Endothelial cell (in vitro differentiated cells): ENCODE measurements at regions not wholly inside any gene's neighbourhood (a gene's known extent, or its start where the extent isn't known, plus 50 kb on each side); places are given as distances from the start of the nearest gene placed in this dataset.

Experiments used
- DNase-seq: peaks from one replicate; pipeline ENCODE4 v3.0.0; 2021; ENCODE audit warnings: low spot score
- H3K27ac Mint-ChIP-seq: one replicate; pipeline ENCODE4 v1.8.0; 2021; ENCODE audit warnings: mixed read lengths, inconsistent platforms; ENCODE audit not compliant: unreplicated experiment
- H3K27me3 Mint-ChIP-seq: one replicate; pipeline ENCODE4 v1.8.0; 2021; ENCODE audit warnings: mild to moderate bottlenecking, moderate library complexity, mixed read lengths, inconsistent platforms; ENCODE audit not compliant: unreplicated experiment
- H3K36me3 Mint-ChIP-seq: one replicate; pipeline ENCODE4 v1.8.0; 2021; ENCODE audit warnings: mild to moderate bottlenecking, low read depth, mixed read lengths, inconsistent platforms; ENCODE audit not compliant: unreplicated experiment
- H3K4me1 Mint-ChIP-seq: one replicate; pipeline ENCODE4 v1.8.0; 2021; ENCODE audit warnings: mild to moderate bottlenecking, mixed read lengths, inconsistent platforms; ENCODE audit not compliant: unreplicated experiment
- H3K4me3 Mint-ChIP-seq: one replicate; pipeline ENCODE4 v1.8.0; 2021; ENCODE audit warnings: mild to moderate bottlenecking, mixed read lengths, inconsistent platforms; ENCODE audit not compliant: unreplicated experiment
- H3K9me3 Mint-ChIP-seq: one replicate; pipeline ENCODE4 v1.8.0; 2021; ENCODE audit warnings: mixed read lengths, inconsistent platforms; ENCODE audit not compliant: unreplicated experiment
- CTCF ChIP-seq: fragments of 200-600 bp; sonication (generic); IDR thresholded peaks from one replicate; pipeline ENCODE4 v1.5.0; 2021; ENCODE audit warnings: antibody characterized with exemption; ENCODE audit not compliant: unreplicated experiment

GRCh38 chr7:124692425-124692824 lies 73.2 kb downstream of the GPR37 start:
- no peak for DNase-seq
- Mint-ChIP-seq H3K4me1 (no peaks in the 10 kb centered on the region), H3K27me3 (peaks cover 3% of the 10 kb centered on the region), H3K9me3 (no peaks in the 10 kb centered on the region), H3K4me3 (no peak overlapping the region), H3K27ac (no peak overlapping the region), H3K36me3 (no peaks in the 10 kb centered on the region)
- no peak for TF ChIP-seq CTCF

GRCh38 chr7:124690840-124691239 lies 74.8 kb downstream of the GPR37 start:
- Mint-ChIP-seq H3K27ac (no peak overlapping the region), H3K4me1 (no peaks in the 10 kb centered on the region), H3K4me3 (no peak overlapping the region), H3K36me3 (no peaks in the 10 kb centered on the region), H3K27me3 (peaks cover 3% of the 10 kb centered on the region), H3K9me3 (no peaks in the 10 kb centered on the region)
- TF ChIP-seq CTCF = no peak
- no peak for DNase-seq

GRCh38 chr7:124689931-124690330 lies 75.7 kb downstream of the GPR37 start:
- peaks cover 3% of the 10 kb centered on the region for H3K27me3 Mint-ChIP-seq
- H3K4me3 Mint-ChIP-seq = no peak overlapping the region
- no peak for TF ChIP-seq CTCF
- no peak for DNase-seq
- no peak overlapping the region for H3K27ac Mint-ChIP-seq
- no peaks in the 10 kb centered on the region for H3K36me3 Mint-ChIP-seq
- H3K9me3 Mint-ChIP-seq = no peaks in the 10 kb centered on the region
- no peaks in the 10 kb centered on the region for H3K4me1 Mint-ChIP-seq

GRCh38 chr7:124689523-124689922 lies 76.1 kb downstream of the GPR37 start:
- H3K27me3 Mint-ChIP-seq = peaks cover 3% of the 10 kb centered on the region
- no peak overlapping the region for H3K27ac Mint-ChIP-seq
- H3K9me3 Mint-ChIP-seq = no peaks in the 10 kb centered on the region
- no peak for TF ChIP-seq CTCF
- H3K4me3 Mint-ChIP-seq = no peak overlapping the region
- no peak for DNase-seq
- H3K36me3 Mint-ChIP-seq = no peaks in the 10 kb centered on the region
- H3K4me1 Mint-ChIP-seq = no peaks in the 10 kb centered on the region

- Mint-ChIP-seq H3K4me1 (no peaks in the 10 kb centered on the region), H3K27me3 (peaks cover 1% of the 10 kb centered on the region), H3K27ac (no peak overlapping the region), H3K4me3 (no peak overlapping the region), H3K9me3 (no peaks in the 10 kb centered on the region), H3K36me3 (no peaks in the 10 kb centered on the region)
- DNase-seq = no peak
- TF ChIP-seq CTCF = no peak
These were observed 76.6 kb downstream of the GPR37 start for GRCh38 chr7:124688991-124689390.
